Liver (tissue), 8 donors: ENCODE measurements at regions not wholly inside any gene's neighbourhood (a gene's known extent, or its start where the extent isn't known, plus 50 kb on each side); places are given as distances from the start of the nearest gene placed in this dataset.

Experiments used
- DNase-seq: peaks from one replicate; pipeline ENCODE4 v3.0.0-alpha.2; 2017; ENCODE audit warnings: low spot score
- H3K27ac ChIP-seq, 2 donors: one replicate each; pipeline ENCODE4 v1.7.0; 2013; ENCODE audit warnings: inconsistent platforms in 2 of 2, low read length in 2 of 2, control low read depth in 1 of 2, low read depth in 1 of 2, mild to moderate bottlenecking in 1 of 2
- H3K27me3 ChIP-seq, 4 donors: one replicate each; pipeline versions ENCODE4 v1.6.1 to v1.7.0; 2013; ENCODE audit warnings: low read length in 3 of 4, inconsistent platforms in 1 of 4, mild to moderate bottlenecking in 1 of 4, moderate library complexity in 1 of 4; ENCODE audit not compliant: control insufficient read depth in 4 of 4, insufficient read depth in 4 of 4
- H3K36me3 ChIP-seq, 4 donors: one replicate each; pipeline versions ENCODE4 v1.6.1 to v1.7.0; 2013; ENCODE audit warnings: low read length in 3 of 4, mild to moderate bottlenecking in 3 of 4, low read depth in 1 of 4, moderate library complexity in 1 of 4; ENCODE audit not compliant: control insufficient read depth in 4 of 4, insufficient read depth in 3 of 4
- H3K4me1 ChIP-seq, 4 donors: one replicate each; pipeline versions ENCODE4 v1.6.1 to v1.7.0; 2013; ENCODE audit warnings: low read length in 3 of 4, mild to moderate bottlenecking in 3 of 4, moderate library complexity in 1 of 4; ENCODE audit not compliant: control insufficient read depth in 4 of 4, insufficient read depth in 4 of 4
- H3K4me3 ChIP-seq, 3 donors: one replicate each; pipeline versions ENCODE4 v1.6.1 to v1.7.0; 2013; ENCODE audit warnings: low read length in 3 of 3, control low read depth in 1 of 3, low read depth in 1 of 3, mild to moderate bottlenecking in 1 of 3
- H3K9ac ChIP-seq, 2 donors: one replicate each; pipeline ENCODE4 v1.7.0; 2013; ENCODE audit warnings: low read length in 2 of 2, mild to moderate bottlenecking in 2 of 2, moderate library complexity in 2 of 2, control low read depth in 1 of 2, low read depth in 1 of 2
- H3K9me3 ChIP-seq, 4 donors: one replicate each; pipeline versions ENCODE4 v1.6.1 to v1.7.0; 2013; ENCODE audit warnings: low read length in 3 of 4; ENCODE audit not compliant: control insufficient read depth in 4 of 4
- ATF3 ChIP-seq: IDR thresholded peaks from 2 replicates; pipeline ENCODE4 v1.6.1; 2016; ENCODE audit warnings: antibody characterized with exemption
- CTCF ChIP-seq: fragments of 150-350 bp; IDR thresholded peaks from 2 replicates; pipeline ENCODE4 v1.5.1; 2017; ENCODE audit warnings: improper control_type of control experiment, low read depth, low read length; ENCODE audit not compliant: missing input control
- EGR1 ChIP-seq, 2 donors: IDR thresholded peaks; 2 replicates each; pipeline ENCODE4 v1.6.1; 2016 to 2018; ENCODE audit warnings: antibody characterized with exemption in 2 of 2, low read depth in 2 of 2
- FOXA1 ChIP-seq: IDR thresholded peaks from 2 replicates; pipeline ENCODE4 v1.6.1; 2016; ENCODE audit warnings: antibody characterized with exemption
- FOXA2 ChIP-seq: IDR thresholded peaks from 2 replicates; pipeline ENCODE4 v1.6.1; 2016; ENCODE audit warnings: antibody characterized with exemption
- GABPA ChIP-seq, 2 donors: IDR thresholded peaks in 1 of 2; conservative IDR thresholded peaks in 1 of 2; 2 replicates each; pipeline ENCODE4 v1.6.1; 2016; ENCODE audit warnings: antibody characterized with exemption in 2 of 2, mild to moderate bottlenecking in 1 of 2, moderate library complexity in 1 of 2
- HNF4A ChIP-seq, 2 donors: conservative IDR thresholded peaks; 2 replicates each; pipeline ENCODE4 v1.6.1; 2016; ENCODE audit warnings: antibody characterized with exemption in 2 of 2, mild to moderate bottlenecking in 2 of 2
- HNF4G ChIP-seq: IDR thresholded peaks from 2 replicates; pipeline ENCODE4 v1.6.1; 2016; ENCODE audit warnings: antibody characterized with exemption
- JUND ChIP-seq, 2 donors: IDR thresholded peaks; 2 replicates each; pipeline ENCODE4 v1.6.1; 2016; ENCODE audit warnings: antibody characterized with exemption in 2 of 2
- MAX ChIP-seq: IDR thresholded peaks from 2 replicates; pipeline ENCODE4 v1.6.1; 2016; ENCODE audit warnings: antibody characterized with exemption
- NR2F2 ChIP-seq: IDR thresholded peaks from 2 replicates; pipeline ENCODE4 v1.6.1; 2016; ENCODE audit warnings: antibody characterized with exemption
- RAD21 ChIP-seq, 2 donors: IDR thresholded peaks; 2 replicates each; pipeline ENCODE4 v1.6.1; 2016; ENCODE audit warnings: antibody characterized with exemption in 2 of 2, mild to moderate bottlenecking in 2 of 2
- REST ChIP-seq: IDR thresholded peaks from 2 replicates; pipeline ENCODE4 v1.6.1; 2016; ENCODE audit warnings: antibody characterized with exemption, mild to moderate bottlenecking
- RXRA ChIP-seq, 2 donors: IDR thresholded peaks; 2 replicates each; pipeline ENCODE4 v1.6.1; 2017 to 2018; ENCODE audit warnings: antibody characterized with exemption in 2 of 2, mild to moderate bottlenecking in 1 of 2
- SP1 ChIP-seq: IDR thresholded peaks from 2 replicates; pipeline ENCODE4 v1.6.1; 2018; ENCODE audit warnings: antibody characterized with exemption, mild to moderate bottlenecking
- TAF1 ChIP-seq: conservative IDR thresholded peaks from 2 replicates; pipeline ENCODE4 v1.6.1; 2016; ENCODE audit warnings: antibody characterized with exemption, mild to moderate bottlenecking
- YY1 ChIP-seq: IDR thresholded peaks from 2 replicates; pipeline ENCODE4 v1.6.1; 2016; ENCODE audit warnings: antibody characterized with exemption, mild to moderate bottlenecking
- ZBTB33 ChIP-seq: IDR thresholded peaks from 2 replicates; pipeline ENCODE4 v1.6.1; 2016; ENCODE audit warnings: antibody characterized with exemption
- WGBS: extraction: QIAGEN DNeasy Blood & Tissue Kit; methylation state at CpG from one replicate; pipeline ENCODE4 v1.1.7; 2013; 5-methylcytosine and 5-hydroxymethylcytosine counted together
- donor health status: healthy.
- donor health status: healthy.
- donor health status: healthy.
- donor health status: healthy.
- donor health status: healthy.

GRCh38 chr3:22713936-22714335 is 489.2 kb upstream of the UBE2E2 start:
- Histone ChIP-seq H3K27me3 (no peaks in the 10 kb centered on the region), H3K4me3 (no peak overlapping the region), H3K27ac (no peak overlapping the region), H3K9ac (no peak overlapping the region), H3K36me3 (no peaks in the 10 kb centered on the region), H3K9me3 (no peaks in the 10 kb centered on the region), H3K4me1 (no peaks in the 10 kb centered on the region)
- DNase-seq: no peak
- 42% methylated on average over 3 of the region's 3 CpGs for WGBS
- TF ChIP-seq EGR1 (IDR thresholded peaks at IDR 0.05; ENCODE audit: low read depth in 2 of 2) (no peak), YY1 (no peak), JUND (IDR thresholded peaks at IDR 0.05) (no peak), TAF1 (no peak), ZBTB33 (no peak), REST (no peak)

- Histone ChIP-seq H3K27ac (no peak overlapping the region), H3K27me3 (no peaks in the 10 kb centered on the region), H3K36me3 (no peaks in the 10 kb centered on the region), H3K4me1 (no peaks in the 10 kb centered on the region), H3K9me3 (no peaks in the 10 kb centered on the region), H3K9ac (no peak overlapping the region), H3K4me3 (no peak overlapping the region)
- no peak for TF ChIP-seq JUND (IDR thresholded peaks at IDR 0.05)
- TF ChIP-seq HNF4A (conservative IDR thresholded peaks at IDR 0.05): no peak
- no peak for TF ChIP-seq EGR1 (IDR thresholded peaks at IDR 0.05; ENCODE audit: low read depth in 2 of 2)
- TF ChIP-seq GABPA (IDR thresholded peaks at IDR 0.05 in 1 of 2, conservative IDR thresholded peaks at IDR 0.05 in 1 of 2): no peak
- TF ChIP-seq CTCF: no peak
- TF ChIP-seq SP1: no peak
- no peak for TF ChIP-seq ZBTB33
- TF ChIP-seq FOXA2: no peak
- TF ChIP-seq ATF3: no peak
- no peak for TF ChIP-seq FOXA1
- TF ChIP-seq RAD21 (IDR thresholded peaks at IDR 0.05): no peak
- no peak for TF ChIP-seq NR2F2
- TF ChIP-seq YY1: no peak
- TF ChIP-seq MAX: no peak
- no peak for TF ChIP-seq HNF4G
- TF ChIP-seq RXRA (IDR thresholded peaks at IDR 0.05): no peak
- no peak for TF ChIP-seq TAF1
- TF ChIP-seq REST: no peak
- 77% methylated on average over 1 of the region's 1 CpG for WGBS
- no peak for DNase-seq
Observed at GRCh38 chr3:22714749-22715148, 488.4 kb upstream of the UBE2E2 start.
